ENCODE measurements at regions not wholly inside any gene's neighbourhood (a gene's known extent, or its start where the extent isn't known, plus 50 kb on each side); places are given as distances from the start of the nearest gene placed in this dataset.
"Not testable (repeated sequence)": the region's sequence is repeated elsewhere in the genome, so short reads cannot be mapped to it uniquely, and the experiment has no call there.

DNA sequence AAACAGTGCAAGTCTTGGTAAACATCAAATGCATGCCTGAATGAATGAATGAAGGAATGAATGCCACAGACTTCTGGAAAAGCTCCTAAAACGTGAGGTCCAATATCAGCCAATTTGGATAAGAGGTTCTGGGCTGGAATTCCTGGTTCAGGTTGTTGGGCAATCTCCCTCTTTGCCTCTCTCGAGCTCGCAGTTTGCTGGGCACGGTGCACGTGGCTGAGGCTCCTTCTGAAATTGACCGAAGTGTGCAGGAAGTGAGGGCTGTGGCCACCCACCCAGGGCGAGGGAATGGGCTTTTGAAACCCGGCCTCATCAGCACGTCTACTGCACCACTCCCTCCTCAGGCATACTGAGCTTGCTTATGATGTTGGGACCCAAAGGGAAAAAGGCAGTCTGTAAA, 288.8 kb upstream of the HS6ST1 start:
- Mint-ChIP-seq H3K27ac (no peak overlapping the region), H3K27me3 (no peaks in the 10 kb centered on the region), H3K36me3 (no peaks in the 10 kb centered on the region), H3K4me3 (no peak overlapping the region), H3K4me1 (no peaks in the 10 kb centered on the region), H3K9me3 (no peaks in the 10 kb centered on the region)

GRCh38 chr2:128607911-128608506, 289.3 kb upstream of the HS6ST1 start:
- no peaks in the 10 kb centered on the region for H3K36me3 Mint-ChIP-seq
- H3K27ac Mint-ChIP-seq: no peak overlapping the region
- H3K4me3 Mint-ChIP-seq: no peak overlapping the region
- no peaks in the 10 kb centered on the region for H3K4me1 Mint-ChIP-seq
- no peaks in the 10 kb centered on the region for H3K27me3 Mint-ChIP-seq
- no peaks in the 10 kb centered on the region for H3K9me3 Mint-ChIP-seq

DNA sequence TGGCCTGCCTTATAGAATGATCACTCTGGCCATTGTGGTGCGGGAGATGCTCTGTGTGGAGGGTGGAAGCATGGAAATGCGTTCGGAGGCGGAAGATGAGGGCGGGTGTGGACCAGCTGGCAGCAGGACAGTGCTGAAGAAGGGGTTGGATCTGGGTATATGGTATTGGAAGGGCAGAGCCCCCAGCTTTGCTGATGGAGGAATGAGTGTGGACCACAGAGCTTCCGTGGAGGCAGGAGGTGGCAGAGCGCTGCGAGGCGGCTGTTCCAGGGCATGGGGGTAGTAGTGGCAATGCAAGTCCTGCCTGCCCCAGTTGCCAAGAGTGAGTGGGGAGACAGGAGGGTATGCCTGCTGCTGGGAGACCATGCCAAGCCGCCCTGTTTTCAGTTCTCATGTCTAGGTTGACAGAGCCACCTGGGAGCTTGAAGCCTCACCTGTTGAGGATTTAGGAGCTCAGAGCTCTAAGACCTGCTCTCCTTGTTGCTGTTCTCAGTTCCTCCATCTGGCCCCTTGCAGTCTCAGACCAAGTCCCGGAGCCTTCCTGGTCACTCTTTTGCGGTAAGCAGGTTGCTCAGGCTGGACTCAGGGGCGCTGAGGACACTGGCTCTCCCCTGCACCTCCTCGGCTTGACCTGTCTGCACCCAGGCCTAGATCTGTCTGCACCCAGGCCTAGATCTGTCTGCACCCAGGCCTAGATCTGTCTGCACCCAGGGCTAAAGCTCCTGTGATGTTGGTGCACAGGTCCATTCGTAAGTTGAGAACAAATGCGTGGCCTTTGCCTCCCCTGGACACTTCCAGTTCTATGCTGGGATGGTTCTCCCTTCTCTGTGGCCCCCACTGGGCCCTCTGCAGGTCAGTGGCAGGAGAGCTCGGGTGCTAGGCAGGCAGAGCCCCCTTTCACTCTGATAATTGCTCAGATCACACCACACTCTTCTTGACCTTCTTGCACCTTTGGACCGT, 290.5 kb upstream of the HS6ST1 start:
- Mint-ChIP-seq H3K4me1 (no peaks in the 10 kb centered on the region), H3K27me3 (no peaks in the 10 kb centered on the region), H3K27ac (no peak overlapping the region), H3K4me3 (no peak overlapping the region), H3K9me3 (no peaks in the 10 kb centered on the region), H3K36me3 (no peaks in the 10 kb centered on the region)

GRCh38 chr2:128610496-128610895, 291.8 kb upstream of the HS6ST1 start:
- Mint-ChIP-seq H3K27me3 (no peaks in the 10 kb centered on the region), H3K36me3 (no peaks in the 10 kb centered on the region), H3K27ac (no peak overlapping the region), H3K9me3 (no peaks in the 10 kb centered on the region), H3K4me3 (no peak overlapping the region), H3K4me1 (no peaks in the 10 kb centered on the region)

GRCh38 chr2:128611421-128612320, 293.0 kb upstream of the HS6ST1 start:
- Mint-ChIP-seq H3K9me3 (no peaks in the 10 kb centered on the region), H3K27ac (no peak overlapping the region), H3K36me3 (no peaks in the 10 kb centered on the region), H3K4me1 (no peaks in the 10 kb centered on the region), H3K27me3 (no peaks in the 10 kb centered on the region), H3K4me3 (no peak overlapping the region)

- Mint-ChIP-seq H3K4me3 (no peak overlapping the region), H3K4me1 (no peaks in the 10 kb centered on the region), H3K9me3 (no peaks in the 10 kb centered on the region), H3K36me3 (no peaks in the 10 kb centered on the region), H3K27me3 (no peaks in the 10 kb centered on the region), H3K27ac (no peak overlapping the region)
Measured at GRCh38 chr2:128612628-128613027, 294.0 kb upstream of the HS6ST1 start.

DNA sequence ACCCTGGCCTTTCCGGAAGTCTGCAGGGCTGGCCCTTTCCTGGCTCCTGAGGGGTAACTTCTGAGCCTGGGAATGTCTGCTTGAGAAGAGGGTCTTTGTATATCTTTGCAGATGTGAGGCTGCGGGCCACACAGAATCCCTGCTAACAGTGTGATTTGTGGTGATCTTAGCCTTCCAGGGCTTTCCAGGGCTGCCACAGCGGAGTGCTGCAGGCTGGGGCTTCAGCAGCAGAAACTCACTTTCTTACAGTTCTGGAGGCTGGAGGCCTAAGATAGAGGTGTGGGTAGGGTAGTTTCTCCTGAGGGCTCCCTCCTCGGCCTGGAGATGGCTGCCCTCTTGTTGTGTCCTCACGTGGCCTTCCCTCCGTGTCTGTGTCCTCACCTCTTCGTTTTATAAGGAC, 294.7 kb upstream of the HS6ST1 start:
- no peaks in the 10 kb centered on the region for H3K27me3 Mint-ChIP-seq
- no peak overlapping the region for H3K4me3 Mint-ChIP-seq
- no peak overlapping the region for H3K27ac Mint-ChIP-seq
- H3K9me3 Mint-ChIP-seq: no peaks in the 10 kb centered on the region
- H3K4me1 Mint-ChIP-seq: no peaks in the 10 kb centered on the region
- no peaks in the 10 kb centered on the region for H3K36me3 Mint-ChIP-seq

GRCh38 chr2:128613876-128614275, 295.2 kb upstream of the HS6ST1 start:
- Mint-ChIP-seq H3K4me1 (no peaks in the 10 kb centered on the region), H3K27me3 (no peaks in the 10 kb centered on the region), H3K27ac (no peak overlapping the region), H3K9me3 (no peaks in the 10 kb centered on the region), H3K36me3 (no peaks in the 10 kb centered on the region), H3K4me3 (no peak overlapping the region)

DNA sequence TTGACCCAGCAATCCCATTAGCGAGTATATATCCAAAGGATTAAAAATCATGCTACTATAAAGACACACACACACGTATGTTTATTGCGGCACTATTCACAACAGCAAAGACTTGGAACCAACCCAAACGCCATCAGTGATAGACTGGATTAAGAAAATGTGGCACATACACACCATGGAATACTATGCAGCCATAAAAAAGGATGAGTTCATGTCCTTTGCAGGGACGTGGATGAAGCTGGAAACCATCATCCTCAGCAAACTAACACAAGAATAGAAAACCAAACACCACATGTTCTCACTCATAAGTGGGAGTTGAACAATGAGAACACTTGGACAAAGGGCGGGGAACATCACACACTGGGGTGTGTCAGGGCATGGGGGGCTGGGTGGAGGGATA, 296.2 kb upstream of the HS6ST1 start:
- not testable (repeated sequence) for H3K4me3 Mint-ChIP-seq, H3K9me3 Mint-ChIP-seq, H3K4me1 Mint-ChIP-seq, H3K27ac Mint-ChIP-seq, H3K27me3 Mint-ChIP-seq, H3K36me3 Mint-ChIP-seq

- Mint-ChIP-seq H3K4me1 (no peaks in the 10 kb centered on the region), H3K27ac (no peak overlapping the region), H3K9me3 (no peaks in the 10 kb centered on the region), H3K4me3 (no peak overlapping the region), H3K36me3 (no peaks in the 10 kb centered on the region), H3K27me3 (no peaks in the 10 kb centered on the region)
Measured at GRCh38 chr2:128615571-128615970, 296.9 kb upstream of the HS6ST1 start.

DNA sequence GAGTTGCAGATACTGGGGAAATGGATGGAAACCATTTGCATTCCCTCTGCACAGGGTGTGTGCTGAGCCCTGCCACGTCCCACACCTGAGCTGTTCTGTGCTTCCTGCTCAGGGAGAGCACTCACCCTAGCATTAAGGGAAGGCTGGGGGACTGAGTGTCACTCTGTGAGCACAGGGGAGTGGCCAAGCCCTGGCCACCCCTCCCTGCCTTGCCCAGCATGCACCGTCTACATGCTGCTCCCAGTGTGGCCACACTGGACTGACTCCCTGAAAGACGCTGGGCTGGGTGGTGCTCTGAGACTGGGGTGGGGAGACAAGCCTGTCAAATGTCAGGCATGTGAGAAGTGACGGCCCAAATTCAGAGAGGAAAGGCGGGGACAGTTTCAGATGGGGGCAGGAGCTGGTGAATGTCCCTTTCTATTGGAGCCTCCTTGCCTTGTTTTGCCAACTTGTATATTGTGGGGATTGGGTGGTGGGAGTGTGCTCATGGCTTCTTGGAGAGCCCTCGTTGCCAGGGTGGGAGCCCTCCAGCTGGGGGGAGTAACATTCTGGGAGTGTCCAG, 298.4 kb upstream of the HS6ST1 start:
- no peak overlapping the region for H3K27ac Mint-ChIP-seq
- no peaks in the 10 kb centered on the region for H3K27me3 Mint-ChIP-seq
- H3K4me3 Mint-ChIP-seq: no peak overlapping the region
- no peaks in the 10 kb centered on the region for H3K9me3 Mint-ChIP-seq
- H3K36me3 Mint-ChIP-seq: no peaks in the 10 kb centered on the region
- H3K4me1 Mint-ChIP-seq: no peaks in the 10 kb centered on the region

- no peaks in the 10 kb centered on the region for H3K9me3 Mint-ChIP-seq
- no peak overlapping the region for H3K27ac Mint-ChIP-seq
- H3K36me3 Mint-ChIP-seq: no peaks in the 10 kb centered on the region
- H3K4me3 Mint-ChIP-seq: no peak overlapping the region
- no peaks in the 10 kb centered on the region for H3K4me1 Mint-ChIP-seq
- H3K27me3 Mint-ChIP-seq: no peaks in the 10 kb centered on the region
Measured at GRCh38 chr2:128617661-128618060, 299.0 kb upstream of the HS6ST1 start.

DNA sequence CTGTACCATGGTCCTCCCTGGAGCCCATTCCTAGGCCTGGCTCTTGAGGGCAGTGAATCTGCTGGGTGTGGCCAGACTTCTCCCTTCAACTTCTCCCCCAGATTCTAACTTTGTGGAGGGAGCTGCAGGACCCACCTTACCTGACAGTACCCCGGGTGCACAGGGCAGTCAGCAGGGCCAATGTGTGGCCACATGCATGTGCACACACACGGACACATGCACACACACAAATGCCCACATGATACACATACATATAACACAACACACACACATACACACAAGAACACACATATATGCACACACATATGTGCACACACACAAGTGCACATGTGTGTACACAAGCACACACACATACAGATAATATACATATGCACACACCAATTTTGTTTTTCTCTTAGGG, 300.0 kb upstream of the HS6ST1 start:
- Mint-ChIP-seq H3K36me3 (no peaks in the 10 kb centered on the region), H3K4me3 (no peak overlapping the region), H3K9me3 (no peaks in the 10 kb centered on the region), H3K27me3 (no peaks in the 10 kb centered on the region), H3K4me1 (no peaks in the 10 kb centered on the region), H3K27ac (no peak overlapping the region)

DNA sequence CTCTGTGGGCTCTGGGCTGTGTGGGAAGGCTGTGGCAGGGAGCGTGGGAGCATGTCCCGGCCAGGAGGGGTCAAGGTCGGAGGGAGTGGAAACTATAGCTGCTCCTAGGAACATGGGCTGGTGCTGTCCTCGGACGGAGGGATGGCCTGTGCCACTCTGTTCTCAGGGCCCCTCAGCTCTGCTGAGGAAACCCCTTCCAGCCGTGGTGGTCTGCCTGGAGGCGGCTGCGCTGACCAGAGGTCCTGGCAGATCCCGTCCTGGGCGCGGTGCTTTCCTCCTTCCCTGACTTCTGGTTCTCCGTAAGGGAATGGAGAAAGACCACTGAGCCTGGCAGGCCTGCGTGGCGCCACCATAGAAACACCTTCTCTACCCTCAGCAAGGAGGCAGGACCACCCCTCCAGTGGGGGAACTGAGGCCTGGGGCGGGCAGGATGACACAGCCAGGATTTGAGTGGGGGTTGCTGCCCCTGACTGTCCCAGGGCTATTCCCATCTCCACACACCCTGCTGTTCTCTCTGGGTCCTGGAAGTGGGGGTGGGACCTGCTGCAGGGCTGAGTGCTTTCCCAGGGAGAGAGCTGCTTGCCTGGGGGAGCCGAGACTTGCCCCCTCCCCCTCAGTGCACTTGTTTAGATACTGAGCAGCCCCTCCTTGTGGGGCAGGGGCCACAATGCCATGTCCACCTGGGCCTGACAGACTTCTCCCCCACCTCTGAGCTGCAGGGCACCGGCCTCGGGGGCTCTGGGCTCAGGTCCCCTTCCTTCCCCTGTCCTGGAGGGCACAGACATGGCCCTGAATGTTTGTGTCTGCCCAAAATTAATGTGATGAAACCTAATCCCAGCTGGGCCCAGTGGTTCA, 301.0 kb upstream of the HS6ST1 start:
- Mint-ChIP-seq H3K27me3 (no peaks in the 10 kb centered on the region), H3K27ac (no peak overlapping the region), H3K9me3 (no peaks in the 10 kb centered on the region), H3K4me1 (no peaks in the 10 kb centered on the region), H3K4me3 (no peak overlapping the region), H3K36me3 (no peaks in the 10 kb centered on the region)

DNA sequence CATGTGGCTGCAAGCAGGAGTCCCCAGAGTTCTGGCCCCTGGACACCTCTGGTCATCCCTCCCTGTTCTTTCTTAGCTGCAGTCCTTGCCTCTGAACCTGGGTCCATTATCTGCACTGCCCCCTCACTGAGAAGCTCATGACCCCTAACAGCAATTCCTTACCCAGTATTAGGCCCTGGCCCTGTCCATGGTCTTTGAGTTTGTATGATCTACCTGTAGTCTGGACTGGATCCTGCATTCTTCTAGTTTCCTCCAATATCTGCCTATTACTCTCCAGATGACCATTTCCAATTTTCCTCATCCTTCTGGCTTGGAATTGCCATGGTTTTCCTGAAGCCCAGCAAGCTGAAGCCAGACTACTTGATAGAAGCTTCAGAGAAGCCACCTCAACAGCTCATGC, 302.4 kb upstream of the HS6ST1 start:
- Mint-ChIP-seq H3K4me3 (no peak overlapping the region), H3K27me3 (no peaks in the 10 kb centered on the region)

More for the DNA sequence above, 302.4 kb upstream of the HS6ST1 start:
- Mint-ChIP-seq H3K9me3 (no peaks in the 10 kb centered on the region), H3K36me3 (no peaks in the 10 kb centered on the region), H3K27ac (no peak overlapping the region), H3K4me1 (no peaks in the 10 kb centered on the region)

Data from activated naive CD4-positive, alpha-beta T cell treated with anti-CD3 and anti-CD28 coated beads, Interleukin-2, amount 50 U/mL, for 24 hours (primary cell).